Activated T-helper 2 cell treated with anti-CD3 and anti-CD28 coated beads, Interferon-gamma antibody, Interleukin-2, Interleukin-4, amounts not matched to agents 10 μg/mL and 5 μg/mL and 100 μg/mL, durations not matched to agents 14 hours and 24 hours and 36 hours (primary cell): ENCODE measurements at regions not wholly inside any gene's neighbourhood (a gene's known extent, or its start where the extent isn't known, plus 50 kb on each side); places are given as distances from the start of the nearest gene placed in this dataset.
"Not testable (repeated sequence)": the region's sequence is repeated elsewhere in the genome, so short reads cannot be mapped to it uniquely, and the experiment has no call there.

Source experiments
- DNase-seq: peaks from one replicate; pipeline ENCODE4 v3.0.0; 2021; ENCODE audit warnings: low spot score
- H3K27ac Mint-ChIP-seq: one replicate; pipeline ENCODE4 v1.8.0; 2021; ENCODE audit warnings: mixed read lengths
- H3K27me3 Mint-ChIP-seq: one replicate; pipeline ENCODE4 v1.8.0; 2021; ENCODE audit warnings: low read depth, mixed read lengths
- H3K36me3 Mint-ChIP-seq: one replicate; pipeline ENCODE4 v1.8.0; 2021; ENCODE audit warnings: low read depth, mixed read lengths
- H3K4me1 Mint-ChIP-seq: one replicate; pipeline ENCODE4 v1.8.0; 2021; ENCODE audit warnings: low read depth, mixed read lengths
- H3K4me3 Mint-ChIP-seq: one replicate; pipeline ENCODE4 v1.8.0; 2021; ENCODE audit warnings: low read depth, mild to moderate bottlenecking, moderate library complexity, mixed read lengths
- H3K9me3 Mint-ChIP-seq: one replicate; pipeline ENCODE4 v1.8.0; 2021; ENCODE audit warnings: mixed read lengths
- intact Hi-C: fragments of 100-400 bp; cut with micrococcal nuclease; formaldehyde crosslinking; loops from one replicate; pipeline ENCODE4 v1.15.1; 2023

- peaks cover 3% of the 10 kb centered on the region for H3K9me3 Mint-ChIP-seq
- H3K4me3 Mint-ChIP-seq: no peak overlapping the region
- no peaks in the 10 kb centered on the region for H3K27me3 Mint-ChIP-seq
- H3K27ac Mint-ChIP-seq: no peak overlapping the region
- intact Hi-C loops: no loop called here
- H3K36me3 Mint-ChIP-seq: no peaks in the 10 kb centered on the region
- no peak for DNase-seq
- H3K4me1 Mint-ChIP-seq: no peaks in the 10 kb centered on the region
These were observed 236.5 kb upstream of the DIPK2B start for GRCh38 chrX:45437186-45437585.

- Mint-ChIP-seq H3K4me1 (no peaks in the 10 kb centered on the region), H3K27ac (no peak overlapping the region), H3K36me3 (no peaks in the 10 kb centered on the region), H3K4me3 (no peak overlapping the region), H3K27me3 (no peaks in the 10 kb centered on the region), H3K9me3 (peaks cover 6% of the 10 kb centered on the region)
- DNase-seq: no peak
- intact Hi-C loops: no loop called here
These were observed 234.8 kb upstream of the DIPK2B start for GRCh38 chrX:45435481-45435880.

GRCh38 chrX:45434231-45434630 is 233.6 kb upstream of the DIPK2B start:
- H3K27me3 Mint-ChIP-seq: no peaks in the 10 kb centered on the region
- H3K4me3 Mint-ChIP-seq: no peak overlapping the region
- intact Hi-C loops: no loop called here
- H3K36me3 Mint-ChIP-seq: no peaks in the 10 kb centered on the region
- no peak overlapping the region for H3K27ac Mint-ChIP-seq
- peaks cover 6% of the 10 kb centered on the region for H3K9me3 Mint-ChIP-seq
- H3K4me1 Mint-ChIP-seq: no peaks in the 10 kb centered on the region
- no peak for DNase-seq

- no peak for DNase-seq
- peaks cover 2% of the 10 kb centered on the region for H3K27me3 Mint-ChIP-seq
- no peaks in the 10 kb centered on the region for H3K36me3 Mint-ChIP-seq
- intact Hi-C loops: no loop called here
- no peaks in the 10 kb centered on the region for H3K4me1 Mint-ChIP-seq
- H3K4me3 Mint-ChIP-seq: no peak overlapping the region
- H3K9me3 Mint-ChIP-seq: peaks cover 6% of the 10 kb centered on the region
- H3K27ac Mint-ChIP-seq: no peak overlapping the region
These were observed 228.2 kb upstream of the DIPK2B start for GRCh38 chrX:45428831-45429230.

GRCh38 chrX:45424326-45424725 is 223.7 kb upstream of the DIPK2B start:
- Mint-ChIP-seq H3K9me3 (no peaks in the 10 kb centered on the region), H3K27me3 (peaks cover 2% of the 10 kb centered on the region), H3K4me1 (no peaks in the 10 kb centered on the region), H3K4me3 (no peak overlapping the region), H3K27ac (no peak overlapping the region), H3K36me3 (no peaks in the 10 kb centered on the region)
- DNase-seq: no peak
- intact Hi-C loops: no loop called here

- no peak overlapping the region for H3K27ac Mint-ChIP-seq
- no peaks in the 10 kb centered on the region for H3K4me1 Mint-ChIP-seq
- intact Hi-C loops: no loop called here
- DNase-seq: no peak
- H3K36me3 Mint-ChIP-seq: no peaks in the 10 kb centered on the region
- H3K9me3 Mint-ChIP-seq: no peaks in the 10 kb centered on the region
- H3K4me3 Mint-ChIP-seq: no peak overlapping the region
- peaks cover 3% of the 10 kb centered on the region for H3K27me3 Mint-ChIP-seq
These were observed 221.7 kb upstream of the DIPK2B start for GRCh38 chrX:45422216-45422925.

GRCh38 chrX:45421806-45422205 is 221.1 kb upstream of the DIPK2B start:
- Mint-ChIP-seq H3K4me1 (no peaks in the 10 kb centered on the region), H3K27me3 (peaks cover 3% of the 10 kb centered on the region), H3K36me3 (no peaks in the 10 kb centered on the region), H3K4me3 (no peak overlapping the region), H3K9me3 (no peaks in the 10 kb centered on the region), H3K27ac (no peak overlapping the region)
- DNase-seq: no peak
- intact Hi-C loops: no loop called here

GRCh38 chrX:45404206-45404605 is 203.5 kb upstream of the DIPK2B start:
- peaks cover 5% of the 10 kb centered on the region for H3K9me3 Mint-ChIP-seq
- no peaks in the 10 kb centered on the region for H3K27me3 Mint-ChIP-seq
- H3K4me3 Mint-ChIP-seq: no peak overlapping the region
- no peak overlapping the region for H3K27ac Mint-ChIP-seq
- peaks cover 5% of the 10 kb centered on the region for H3K4me1 Mint-ChIP-seq
- intact Hi-C loops: no loop called here
- DNase-seq: no peak
- no peaks in the 10 kb centered on the region for H3K36me3 Mint-ChIP-seq

- DNase-seq: no peak
- Mint-ChIP-seq H3K27ac (no peak overlapping the region), H3K4me1 (peaks cover 5% of the 10 kb centered on the region), H3K36me3 (no peaks in the 10 kb centered on the region), H3K9me3 (peaks cover 5% of the 10 kb centered on the region), H3K27me3 (no peaks in the 10 kb centered on the region), H3K4me3 (no peak overlapping the region)
- intact Hi-C loops: no loop called here
These were observed 201.2 kb upstream of the DIPK2B start for GRCh38 chrX:45401923-45402322.

GRCh38 chrX:45400951-45401725 is 200.5 kb upstream of the DIPK2B start:
- H3K4me3 Mint-ChIP-seq, H3K36me3 Mint-ChIP-seq, H3K27me3 Mint-ChIP-seq, H3K27ac Mint-ChIP-seq, H3K9me3 Mint-ChIP-seq, H3K4me1 Mint-ChIP-seq, DNase-seq, intact Hi-C loops: not testable (repeated sequence)

- H3K27ac Mint-ChIP-seq: no peak overlapping the region
- no peaks in the 10 kb centered on the region for H3K27me3 Mint-ChIP-seq
- DNase-seq: no peak
- peaks cover 5% of the 10 kb centered on the region for H3K4me1 Mint-ChIP-seq
- intact Hi-C loops: no loop called here
- no peaks in the 10 kb centered on the region for H3K36me3 Mint-ChIP-seq
- no peak overlapping the region for H3K4me3 Mint-ChIP-seq
- peaks cover 7% of the 10 kb centered on the region for H3K9me3 Mint-ChIP-seq
These were observed 199.5 kb upstream of the DIPK2B start for GRCh38 chrX:45400027-45400779.

- no peak for DNase-seq
- Mint-ChIP-seq H3K9me3 (peaks cover 4% of the 10 kb centered on the region), H3K27me3 (no peaks in the 10 kb centered on the region), H3K4me3 (no peak overlapping the region), H3K4me1 (no peaks in the 10 kb centered on the region), H3K27ac (no peak overlapping the region), H3K36me3 (no peaks in the 10 kb centered on the region)
- intact Hi-C loops: no loop called here
These were observed 185.1 kb upstream of the DIPK2B start for GRCh38 chrX:45385757-45386156.

- intact Hi-C loops: no loop called here
- H3K36me3 Mint-ChIP-seq: no peaks in the 10 kb centered on the region
- no peak overlapping the region for H3K4me3 Mint-ChIP-seq
- no peak for DNase-seq
- H3K27ac Mint-ChIP-seq: no peak overlapping the region
- H3K4me1 Mint-ChIP-seq: no peaks in the 10 kb centered on the region
- no peaks in the 10 kb centered on the region for H3K27me3 Mint-ChIP-seq
- no peaks in the 10 kb centered on the region for H3K9me3 Mint-ChIP-seq
These were observed 181.2 kb upstream of the DIPK2B start for GRCh38 chrX:45381841-45382240.
